Daoy (cell line): ENCODE measurements at regions not wholly inside any gene's neighbourhood (a gene's known extent, or its start where the extent isn't known, plus 50 kb on each side); places are given as distances from the start of the nearest gene placed in this dataset.
"Not testable (repeated sequence)": the region's sequence is repeated elsewhere in the genome, so short reads cannot be mapped to it uniquely, and the experiment has no call there.

Experiments
- DNase-seq: peaks from one replicate; pipeline ENCODE4 v3.0.0-alpha.2; 2015; ENCODE audit warnings: low read depth

- DNase-seq: not testable (repeated sequence)
Observed at GRCh38 chr20:30586178-30586577, 671.3 kb upstream of the DEFB115 start.

- no peak for DNase-seq
Observed at GRCh38 chr20:30593572-30593971, 663.9 kb upstream of the DEFB115 start.

GRCh38 chr20:30594112-30594511 is 663.4 kb upstream of the DEFB115 start:
- DNase-seq: no peak

DNA sequence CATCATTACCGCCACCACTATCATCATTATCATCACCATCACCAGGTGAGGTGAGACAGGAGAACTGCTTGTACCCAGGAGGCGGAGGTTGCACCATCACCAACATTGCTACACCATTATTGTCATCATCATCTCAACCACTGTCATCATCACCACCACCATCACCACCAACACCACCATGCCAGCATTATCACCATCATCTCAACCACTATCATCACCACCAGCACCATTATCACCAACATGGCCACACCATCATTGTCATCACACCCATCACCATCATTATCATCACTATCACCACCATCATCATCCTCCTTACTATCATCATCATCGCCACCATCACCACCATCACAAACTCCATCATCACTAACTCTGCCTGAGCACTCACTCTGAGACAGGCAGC is 661.8 kb upstream of the DEFB115 start:
- no peak for DNase-seq

GRCh38 chr20:30597429-30597828 is 660.0 kb upstream of the DEFB115 start:
- not testable (repeated sequence) for DNase-seq

- no peak for DNase-seq
Observed at GRCh38 chr20:30598460-30599230, 658.8 kb upstream of the DEFB115 start.

- no peak for DNase-seq
Observed at GRCh38 chr20:30599990-30600389, 657.5 kb upstream of the DEFB115 start.

- DNase-seq: no peak
Observed at GRCh38 chr20:30601974-30602373, 655.5 kb upstream of the DEFB115 start.

GRCh38 chr20:30602424-30602823 is 655.0 kb upstream of the DEFB115 start:
- no peak for DNase-seq

GRCh38 chr20:30606990-30607389 is 650.5 kb upstream of the DEFB115 start:
- no peak for DNase-seq

GRCh38 chr20:30610029-30610693 is 647.3 kb upstream of the DEFB115 start:
- DNase-seq: no peak

DNA sequence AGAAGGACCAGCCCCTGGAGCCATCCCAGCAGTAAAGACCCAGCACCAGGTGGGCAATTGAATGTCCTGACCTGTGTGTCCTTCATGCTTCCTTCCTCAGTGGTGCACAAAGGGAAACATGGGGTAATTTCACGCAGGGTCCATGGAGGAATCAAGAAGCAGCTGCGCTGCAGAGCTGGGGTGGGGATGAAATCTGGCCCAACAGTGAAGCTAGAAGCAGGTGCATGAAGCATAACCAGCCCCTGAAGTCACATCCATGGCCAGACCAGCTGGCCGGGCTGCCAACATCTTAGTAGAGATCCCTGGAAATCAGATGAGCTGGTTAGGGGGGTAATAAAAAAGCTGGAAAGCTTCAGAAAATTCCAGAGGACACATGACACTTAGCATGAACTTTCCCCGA is 646.7 kb upstream of the DEFB115 start:
- DNase-seq: no peak

GRCh38 chr20:30611239-30611984 is 646.1 kb upstream of the DEFB115 start:
- DNase-seq: no peak

DNA sequence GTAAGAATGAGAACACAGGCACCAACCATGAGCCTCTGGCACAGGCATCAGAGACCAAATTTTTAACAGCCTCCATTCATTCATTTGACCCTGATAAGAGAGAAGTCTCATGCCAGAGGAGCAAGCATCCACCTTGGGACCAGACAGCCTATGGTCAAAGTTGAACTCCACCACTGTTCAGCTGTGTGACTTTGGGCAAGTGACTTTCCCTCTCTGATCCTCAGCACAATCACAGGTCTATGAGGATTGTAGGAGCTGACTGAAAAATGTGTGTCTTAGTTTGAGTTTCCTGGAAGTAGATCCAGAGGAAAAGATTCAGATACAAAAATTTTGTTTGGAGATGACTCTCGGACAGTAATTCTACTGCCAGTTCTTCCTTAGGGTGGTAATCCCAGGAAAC is 645.1 kb upstream of the DEFB115 start:
- no peak for DNase-seq

- DNase-seq: peak; percentile 28
Observed at GRCh38 chr20:30621346-30621745, 636.1 kb upstream of the DEFB115 start.

DNA sequence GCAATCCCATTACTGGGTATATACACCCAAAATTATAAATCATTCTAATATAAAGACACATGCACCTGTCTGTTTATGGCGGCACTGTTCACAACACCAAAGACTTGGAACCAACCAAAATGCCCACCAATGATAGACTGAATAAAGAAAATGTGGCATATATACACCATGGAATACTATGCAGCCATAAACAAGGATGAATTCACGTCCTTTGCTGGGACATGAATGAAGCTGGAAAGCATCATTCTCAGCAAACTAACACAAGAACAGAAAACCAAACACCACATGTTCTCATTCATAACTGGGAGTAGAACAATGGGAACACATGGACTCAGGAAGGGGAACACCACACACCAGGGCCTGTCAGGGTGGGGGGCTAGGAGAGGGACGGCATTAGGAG is 633.2 kb upstream of the DEFB115 start:
- DNase-seq: not testable (repeated sequence)

GRCh38 chr20:30629376-30629775 is 628.1 kb upstream of the DEFB115 start:
- DNase-seq: peak; percentile 4

GRCh38 chr20:30630761-30631160 is 626.7 kb upstream of the DEFB115 start:
- DNase-seq: no peak

DNA sequence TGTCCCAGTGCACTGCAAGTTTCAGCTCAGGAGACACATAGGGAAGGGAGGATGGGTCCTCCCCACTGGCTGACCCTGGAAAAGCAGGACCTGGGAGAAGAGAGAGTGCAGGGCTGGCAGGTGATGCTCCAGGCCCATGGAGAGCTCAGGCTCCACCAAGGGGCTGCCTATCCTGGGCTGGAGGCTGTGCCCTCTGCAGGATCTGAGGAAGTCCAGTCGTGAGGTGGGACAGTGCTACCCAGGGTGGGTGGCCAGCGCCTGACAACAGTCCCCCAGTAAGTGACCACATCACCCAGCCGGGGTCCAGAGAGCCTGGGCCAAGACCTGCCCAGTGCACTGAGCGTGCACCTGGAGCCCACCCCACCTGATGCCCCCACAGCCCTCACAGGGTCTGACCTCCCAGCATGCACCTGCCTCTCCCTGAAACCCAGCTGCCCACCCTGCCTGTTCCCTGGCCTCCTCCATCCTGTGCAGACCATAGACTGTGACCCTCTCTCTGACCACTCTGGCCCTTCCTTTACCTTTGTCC is 626.1 kb upstream of the DEFB115 start:
- DNase-seq: not testable (repeated sequence)

- not testable (repeated sequence) for DNase-seq
Observed at GRCh38 chr20:30632773-30633172, 624.7 kb upstream of the DEFB115 start.

- not testable (repeated sequence) for DNase-seq
Observed at GRCh38 chr20:30641522-30641921, 615.9 kb upstream of the DEFB115 start.

GRCh38 chr20:30660982-30661381 is 596.5 kb upstream of the DEFB115 start:
- not testable (repeated sequence) for DNase-seq
